Psoas muscle (tissue), 7 donors: ENCODE measurements at regions not wholly inside any gene's neighbourhood (a gene's known extent, or its start where the extent isn't known, plus 50 kb on each side); places are given as distances from the start of the nearest gene placed in this dataset.

Experiments
- ATAC-seq, 4 donors: fragments of 200-7000 bp; cut with Tn5 transposase; one replicate each; pipeline ENCODE4 v1.9.1; 2020; ENCODE audit warnings: moderate library complexity in 3 of 4, mild to moderate bottlenecking in 2 of 4
- DNase-seq, 2 donors: peaks; one replicate each; pipeline ENCODE4 v3.0.0-alpha.2; 2020
- H3K27ac ChIP-seq: fragments of 200-600 bp; one replicate; pipeline ENCODE4 v1.8.0; 2022
- H3K27me3 ChIP-seq, 3 donors: fragments of 200-600 bp in 1 of 3; one replicate each; pipeline versions ENCODE4 v1.6.1 to v1.8.0; 2013 to 2022; ENCODE audit warnings: low read length in 2 of 3, mild to moderate bottlenecking in 2 of 3, moderate library complexity in 1 of 3; ENCODE audit not compliant: insufficient read depth in 3 of 3
- H3K36me3 ChIP-seq, 2 donors: fragments of 200-600 bp in 1 of 2; one replicate each; pipeline versions ENCODE4 v1.6.1 to v1.8.0; 2013 to 2022; ENCODE audit warnings: low read depth in 1 of 2, mild to moderate bottlenecking in 1 of 2, moderate library complexity in 1 of 2; ENCODE audit not compliant: insufficient read depth in 1 of 2
- H3K4me1 ChIP-seq: fragments of 200-600 bp; one replicate; pipeline ENCODE4 v1.8.0; 2022
- H3K4me3 ChIP-seq: fragments of 200-600 bp; one replicate; pipeline ENCODE4 v1.8.0; 2022; ENCODE audit warnings: mild to moderate bottlenecking
- H3K9me3 ChIP-seq: fragments of 200-600 bp; one replicate; pipeline ENCODE4 v1.8.0; 2022
- CTCF ChIP-seq: fragments of 200-600 bp; IDR thresholded peaks from one replicate; pipeline ENCODE4 v1.8.0; 2022; ENCODE audit warnings: antibody characterized with exemption
- WGBS, 3 donors: extraction: QIAGEN DNeasy Blood & Tissue Kit; methylation state at CpG; one replicate each; pipeline versions ENCODE4 v1.1.6 to v1.1.7; 2013; 5-methylcytosine and 5-hydroxymethylcytosine counted together
- intact Hi-C, 2 donors: fragments of 100-400 bp; cut with DNase I; formaldehyde crosslinking; loops; one replicate each; pipeline versions ENCODE4 v1.11.0 to v1.14.2; 2022
- donor health status: healthy with polysubstance abuse.
- donor health status: DM: no; HTN: no; CAD: no; lungs with moderate emphysema.
- donor health status: Bipolar disorder and iron deficiency.
- donor health status: healthy.
- donor health status: DM: yes; HTN: yes; CAD: no.
- donor health status: DM: no; HTN: no; CAD: no.
- donor health status: DM: yes; HTN: yes; CAD: no.

GRCh38 chr7:68454931-68455330 lies 1143.3 kb upstream of the AUTS2 start:
- WGBS, 3 donors: 57 to 66% (median 65%) methylated on average over 5 of the region's 5 CpGs
- H3K36me3 ChIP-seq: no peaks in the 10 kb centered on the region
- no peaks in the 10 kb centered on the region for H3K4me1 ChIP-seq
- H3K4me3 ChIP-seq: no peak overlapping the region
- H3K27ac ChIP-seq: no peak overlapping the region
- H3K9me3 ChIP-seq: no peaks in the 10 kb centered on the region
- intact Hi-C loops: no loop called here
- H3K27me3 ChIP-seq: no peaks in the 10 kb centered on the region
- no peak for TF ChIP-seq CTCF
- no peak for ATAC-seq
- no peak for DNase-seq

GRCh38 chr7:68456469-68456868 lies 1141.8 kb upstream of the AUTS2 start:
- Histone ChIP-seq H3K4me1 (no peaks in the 10 kb centered on the region), H3K27me3 (no peaks in the 10 kb centered on the region), H3K27ac (no peak overlapping the region), H3K36me3 (no peaks in the 10 kb centered on the region), H3K9me3 (no peaks in the 10 kb centered on the region), H3K4me3 (no peak overlapping the region)
- DNase-seq (no peak), ATAC-seq (no peak)
- intact Hi-C loops: no loop called here
- no peak for TF ChIP-seq CTCF

GRCh38 chr7:68457481-68457880 lies 1140.8 kb upstream of the AUTS2 start:
- Histone ChIP-seq H3K27me3 (no peaks in the 10 kb centered on the region), H3K9me3 (no peaks in the 10 kb centered on the region), H3K36me3 (no peaks in the 10 kb centered on the region), H3K4me3 (no peak overlapping the region), H3K27ac (no peak overlapping the region), H3K4me1 (no peaks in the 10 kb centered on the region)
- TF ChIP-seq CTCF: no peak
- WGBS, 3 donors: 90 to 94% (median 91%) methylated on average over 5 of the region's 5 CpGs
- DNase-seq: no peak
- no peak for ATAC-seq
- intact Hi-C loops: no loop called here

- no peaks in the 10 kb centered on the region for H3K36me3 ChIP-seq
- no peak overlapping the region for H3K4me3 ChIP-seq
- no peak overlapping the region for H3K27ac ChIP-seq
- H3K9me3 ChIP-seq: no peaks in the 10 kb centered on the region
- no peaks in the 10 kb centered on the region for H3K27me3 ChIP-seq
- ATAC-seq: no peak
- DNase-seq: no peak
- intact Hi-C loops: no loop called here
- no peaks in the 10 kb centered on the region for H3K4me1 ChIP-seq
- 49 to 54% (median 50%) methylated on average over 5 of the region's 5 CpGs for WGBS, 3 donors
- TF ChIP-seq CTCF: no peak
Observed at GRCh38 chr7:68458010-68458908, 1140.0 kb upstream of the AUTS2 start.

- 9 to 19% (median 16%) methylated on average over 2 of the region's 2 CpGs for WGBS, 3 donors
- intact Hi-C loops: no loop called here
- no peaks in the 10 kb centered on the region for H3K36me3 ChIP-seq
- no peak overlapping the region for H3K4me3 ChIP-seq
- no peaks in the 10 kb centered on the region for H3K4me1 ChIP-seq
- H3K27me3 ChIP-seq: no peaks in the 10 kb centered on the region
- no peak overlapping the region for H3K27ac ChIP-seq
- ATAC-seq: no peak
- no peak for DNase-seq
- no peaks in the 10 kb centered on the region for H3K9me3 ChIP-seq
- TF ChIP-seq CTCF: no peak
Observed at GRCh38 chr7:68461430-68461829, 1136.8 kb upstream of the AUTS2 start.
